ENCODE measurements at regions not wholly inside any gene's neighbourhood (a gene's known extent, or its start where the extent isn't known, plus 50 kb on each side); places are given as distances from the start of the nearest gene placed in this dataset.

- Mint-ChIP-seq H3K4me1 (ENCODE audit: low read depth, unreplicated experiment) (peaks cover 13% of the 10 kb centered on the region), H3K36me3 (ENCODE audit: unreplicated experiment) (peaks cover 5% of the 10 kb centered on the region), H3K9me3 (ENCODE audit: unreplicated experiment) (no peaks in the 10 kb centered on the region), H3K27me3 (ENCODE audit: unreplicated experiment) (peaks cover 2% of the 10 kb centered on the region), H3K4me3 (ENCODE audit: unreplicated experiment) (no peak overlapping the region), H3K27ac (ENCODE audit: unreplicated experiment) (no peak overlapping the region)
- TF ChIP-seq, protein P1, sequence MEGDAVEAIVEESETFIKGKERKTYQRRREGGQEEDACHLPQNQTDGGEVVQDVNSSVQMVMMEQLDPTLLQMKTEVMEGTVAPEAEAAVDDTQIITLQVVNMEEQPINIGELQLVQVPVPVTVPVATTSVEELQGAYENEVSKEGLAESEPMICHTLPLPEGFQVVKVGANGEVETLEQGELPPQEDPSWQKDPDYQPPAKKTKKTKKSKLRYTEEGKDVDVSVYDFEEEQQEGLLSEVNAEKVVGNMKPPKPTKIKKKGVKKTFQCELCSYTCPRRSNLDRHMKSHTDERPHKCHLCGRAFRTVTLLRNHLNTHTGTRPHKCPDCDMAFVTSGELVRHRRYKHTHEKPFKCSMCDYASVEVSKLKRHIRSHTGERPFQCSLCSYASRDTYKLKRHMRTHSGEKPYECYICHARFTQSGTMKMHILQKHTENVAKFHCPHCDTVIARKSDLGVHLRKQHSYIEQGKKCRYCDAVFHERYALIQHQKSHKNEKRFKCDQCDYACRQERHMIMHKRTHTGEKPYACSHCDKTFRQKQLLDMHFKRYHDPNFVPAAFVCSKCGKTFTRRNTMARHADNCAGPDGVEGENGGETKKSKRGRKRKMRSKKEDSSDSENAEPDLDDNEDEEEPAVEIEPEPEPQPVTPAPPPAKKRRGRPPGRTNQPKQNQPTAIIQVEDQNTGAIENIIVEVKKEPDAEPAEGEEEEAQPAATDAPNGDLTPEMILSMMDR (IDR thresholded peaks at IDR 0.05; ENCODE audit: partially characterized antibody, unreplicated experiment): no peak
- no peak for DNase-seq
Measured at GRCh38 chr20:58162986-58163385, 65.5 kb downstream of the ANKRD60 start.

DNA sequence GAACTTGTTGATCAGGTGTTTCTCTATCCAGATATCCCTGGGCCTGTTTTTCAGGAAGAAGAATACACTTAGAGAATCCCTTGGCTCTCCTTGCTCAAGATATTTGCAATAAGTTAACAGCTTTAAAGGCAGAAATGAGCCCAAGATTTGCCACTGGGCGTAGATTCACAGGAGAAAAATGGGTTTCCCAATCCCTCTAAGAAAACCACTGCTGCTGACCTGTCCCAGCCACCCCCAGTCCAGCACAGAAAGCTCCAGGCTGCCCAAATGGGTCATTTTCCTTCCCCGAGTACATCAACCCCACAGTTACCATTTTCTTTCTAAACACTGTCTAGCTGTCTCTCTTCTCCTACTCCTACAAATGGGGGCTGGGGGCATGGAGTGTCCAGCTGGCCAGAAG, 67.3 kb downstream of the ANKRD60 start:
- Mint-ChIP-seq H3K36me3 (ENCODE audit: unreplicated experiment) (peaks cover 5% of the 10 kb centered on the region), H3K27me3 (ENCODE audit: unreplicated experiment) (peaks cover 2% of the 10 kb centered on the region), H3K4me3 (ENCODE audit: unreplicated experiment) (no peak overlapping the region), H3K9me3 (ENCODE audit: unreplicated experiment) (peaks cover 2% of the 10 kb centered on the region), H3K4me1 (ENCODE audit: low read depth, unreplicated experiment) (peaks cover 13% of the 10 kb centered on the region), H3K27ac (ENCODE audit: unreplicated experiment) (no peak overlapping the region)
- no peak for DNase-seq
- TF ChIP-seq, protein P1 (IDR thresholded peaks at IDR 0.05; ENCODE audit: partially characterized antibody, unreplicated experiment): no peak

GRCh38 chr20:58160451-58161061, 67.9 kb downstream of the ANKRD60 start:
- TF ChIP-seq, protein P1 (IDR thresholded peaks at IDR 0.05; ENCODE audit: partially characterized antibody, unreplicated experiment): no peak
- Mint-ChIP-seq H3K4me3 (ENCODE audit: unreplicated experiment) (no peak overlapping the region), H3K27ac (ENCODE audit: unreplicated experiment) (no peak overlapping the region), H3K27me3 (ENCODE audit: unreplicated experiment) (peaks cover 4% of the 10 kb centered on the region), H3K36me3 (ENCODE audit: unreplicated experiment) (peaks cover 5% of the 10 kb centered on the region), H3K4me1 (ENCODE audit: low read depth, unreplicated experiment) (peaks cover 13% of the 10 kb centered on the region), H3K9me3 (ENCODE audit: unreplicated experiment) (peaks cover 2% of the 10 kb centered on the region)
- DNase-seq: no peak

DNA sequence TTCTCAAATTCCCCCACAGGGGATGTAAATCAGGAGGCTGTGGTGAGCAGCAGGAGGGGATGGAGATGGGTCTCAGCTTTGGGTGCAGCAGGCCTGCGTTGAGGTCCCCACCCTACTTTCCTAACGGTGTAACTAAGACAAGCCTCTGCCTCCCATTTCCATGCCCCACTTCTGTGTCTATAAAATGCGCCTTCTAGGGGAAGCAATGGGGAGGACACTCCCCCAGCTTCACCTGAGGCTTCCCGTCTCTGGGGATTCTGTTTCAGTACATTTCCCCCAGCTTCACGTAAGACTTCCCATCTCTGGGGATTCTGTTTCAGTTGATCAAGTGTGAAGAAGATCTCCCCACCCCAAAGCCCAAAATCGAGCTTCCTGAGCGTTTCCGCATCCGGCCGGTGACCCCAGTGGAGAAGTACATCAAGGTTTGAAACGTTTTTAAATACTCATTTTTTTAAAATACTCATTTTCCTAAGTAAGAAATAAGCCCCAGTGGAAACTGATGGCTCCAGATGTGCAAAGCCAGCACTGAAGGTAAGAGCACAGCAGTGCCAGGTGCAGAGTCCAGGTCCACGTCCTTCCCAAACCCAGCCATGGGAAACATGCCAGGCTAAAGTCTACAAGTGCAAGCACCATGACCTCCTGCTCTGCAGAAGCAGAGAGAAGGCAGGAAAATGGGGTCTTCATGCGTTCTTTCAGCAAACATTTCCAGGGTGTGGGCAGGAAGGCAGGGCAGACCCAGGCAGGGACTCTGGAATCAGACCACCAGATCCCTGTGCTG, 73.1 kb downstream of the ANKRD60 start:
- Mint-ChIP-seq H3K36me3 (ENCODE audit: unreplicated experiment) (no peaks in the 10 kb centered on the region), H3K27me3 (ENCODE audit: unreplicated experiment) (peaks cover 8% of the 10 kb centered on the region), H3K4me3 (ENCODE audit: unreplicated experiment) (no peak overlapping the region), H3K27ac (ENCODE audit: unreplicated experiment) (no peak overlapping the region), H3K4me1 (ENCODE audit: low read depth, unreplicated experiment) (peaks cover 10% of the 10 kb centered on the region), H3K9me3 (ENCODE audit: unreplicated experiment) (peaks cover 2% of the 10 kb centered on the region)
- DNase-seq: no peak
- TF ChIP-seq, protein P1 (IDR thresholded peaks at IDR 0.05; ENCODE audit: partially characterized antibody, unreplicated experiment): no peak

DNA sequence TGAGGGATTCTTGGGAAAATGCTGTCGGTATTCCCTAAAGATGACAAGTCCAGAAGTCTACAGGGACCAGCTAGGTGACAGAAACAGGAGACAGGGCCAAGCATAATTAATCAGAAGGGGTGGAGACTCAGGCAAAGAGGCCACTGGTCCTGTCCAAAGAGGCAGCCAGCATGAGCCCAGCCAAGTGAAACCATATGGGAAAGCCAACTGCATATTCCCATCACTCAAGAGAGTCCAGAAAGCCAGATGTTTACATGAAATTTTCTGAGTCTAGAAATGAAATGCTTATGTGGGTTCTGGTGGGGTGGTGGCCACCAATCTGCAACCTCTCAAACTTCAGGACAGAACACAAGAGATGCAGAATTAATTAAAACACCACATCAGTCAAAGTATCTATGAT, 74.3 kb downstream of the ANKRD60 start:
- Mint-ChIP-seq H3K36me3 (ENCODE audit: unreplicated experiment) (no peaks in the 10 kb centered on the region), H3K4me1 (ENCODE audit: low read depth, unreplicated experiment) (peaks cover 4% of the 10 kb centered on the region), H3K9me3 (ENCODE audit: unreplicated experiment) (peaks cover 4% of the 10 kb centered on the region), H3K27ac (ENCODE audit: unreplicated experiment) (no peak overlapping the region), H3K4me3 (ENCODE audit: unreplicated experiment) (no peak overlapping the region), H3K27me3 (ENCODE audit: unreplicated experiment) (peaks cover 9% of the 10 kb centered on the region)
- no peak for DNase-seq
- TF ChIP-seq, protein P1 (IDR thresholded peaks at IDR 0.05; ENCODE audit: partially characterized antibody, unreplicated experiment): no peak

Data from glutamatergic neuron (in vitro differentiated cells).